ENCODE measurements at regions not wholly inside any gene's neighbourhood (a gene's known extent, or its start where the extent isn't known, plus 50 kb on each side); places are given as distances from the start of the nearest gene placed in this dataset.

DNA sequence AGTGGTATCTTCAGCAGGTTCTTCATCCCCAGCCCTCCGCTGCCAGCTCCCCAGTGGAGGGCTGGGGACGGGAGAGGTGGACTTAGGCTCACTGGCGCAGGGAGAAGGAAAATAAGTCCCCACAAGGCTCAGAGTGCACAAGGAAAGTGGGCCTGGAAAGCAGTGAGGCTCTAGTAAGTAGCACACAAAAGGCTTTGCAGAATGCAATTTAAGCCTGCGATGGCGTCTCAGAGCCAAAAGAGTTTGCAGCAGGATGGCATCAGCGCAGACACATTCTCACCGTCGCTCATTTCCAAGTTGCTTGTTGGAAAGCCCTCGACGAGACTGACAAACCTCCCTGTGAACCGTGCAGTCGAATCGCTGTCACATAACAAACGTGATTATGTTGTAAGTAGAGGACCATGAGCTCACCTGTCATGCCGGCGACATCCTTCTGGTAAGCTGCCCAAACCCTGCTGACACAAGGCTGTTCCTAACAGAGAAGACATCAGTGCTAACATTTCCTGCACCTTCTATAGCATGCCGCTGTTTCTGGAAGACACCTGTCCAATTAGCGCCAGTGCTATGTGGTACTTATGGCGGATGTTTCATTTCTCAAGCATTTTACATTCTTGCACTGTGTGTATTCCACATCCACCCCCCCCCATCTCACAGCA, 98.3 kb upstream of the NPVF start:
- TF ChIP-seq, protein P1, sequence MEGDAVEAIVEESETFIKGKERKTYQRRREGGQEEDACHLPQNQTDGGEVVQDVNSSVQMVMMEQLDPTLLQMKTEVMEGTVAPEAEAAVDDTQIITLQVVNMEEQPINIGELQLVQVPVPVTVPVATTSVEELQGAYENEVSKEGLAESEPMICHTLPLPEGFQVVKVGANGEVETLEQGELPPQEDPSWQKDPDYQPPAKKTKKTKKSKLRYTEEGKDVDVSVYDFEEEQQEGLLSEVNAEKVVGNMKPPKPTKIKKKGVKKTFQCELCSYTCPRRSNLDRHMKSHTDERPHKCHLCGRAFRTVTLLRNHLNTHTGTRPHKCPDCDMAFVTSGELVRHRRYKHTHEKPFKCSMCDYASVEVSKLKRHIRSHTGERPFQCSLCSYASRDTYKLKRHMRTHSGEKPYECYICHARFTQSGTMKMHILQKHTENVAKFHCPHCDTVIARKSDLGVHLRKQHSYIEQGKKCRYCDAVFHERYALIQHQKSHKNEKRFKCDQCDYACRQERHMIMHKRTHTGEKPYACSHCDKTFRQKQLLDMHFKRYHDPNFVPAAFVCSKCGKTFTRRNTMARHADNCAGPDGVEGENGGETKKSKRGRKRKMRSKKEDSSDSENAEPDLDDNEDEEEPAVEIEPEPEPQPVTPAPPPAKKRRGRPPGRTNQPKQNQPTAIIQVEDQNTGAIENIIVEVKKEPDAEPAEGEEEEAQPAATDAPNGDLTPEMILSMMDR (IDR thresholded peaks at IDR 0.05; ENCODE audit: control extremely low read depth, extremely low read depth, low read depth, missing control alignments) = no peak
- DNase-seq (ENCODE audit: extremely low spot score) = no peak
- CTCF ChIA-PET = interaction anchor here (1.1 kb wide), 1 partner anchor 11 kb away, joined by 4 read pairs; no protein-coding TSS in a partner anchor
- POLR2A ChIA-PET = no interaction called here

DNA sequence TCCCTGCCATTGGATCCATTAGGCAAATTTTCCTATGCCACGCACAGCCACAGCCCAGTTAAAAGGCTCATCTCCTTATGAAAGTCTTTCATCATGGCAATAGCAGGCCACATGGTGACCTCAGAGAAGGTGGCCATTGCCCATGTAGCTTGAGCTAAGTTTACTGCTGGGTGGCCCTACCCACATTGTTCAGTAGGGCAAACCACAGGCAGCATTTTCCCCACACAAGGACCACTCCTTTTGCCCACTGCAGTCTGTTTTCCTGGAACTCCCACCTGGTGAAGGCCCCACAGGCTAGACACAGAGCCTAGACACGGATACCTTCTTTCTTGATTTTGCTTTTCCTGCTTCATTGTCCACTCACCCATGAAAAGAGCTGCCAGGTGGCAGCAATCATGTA, 101.5 kb upstream of the NPVF start:
- POLR2A ChIA-PET = no interaction called here
- TF ChIP-seq, protein P1 (IDR thresholded peaks at IDR 0.05; ENCODE audit: control extremely low read depth, extremely low read depth, low read depth, missing control alignments) = no peak
- DNase-seq (ENCODE audit: extremely low spot score) = no peak
- CTCF ChIA-PET = no interaction called here

DNA sequence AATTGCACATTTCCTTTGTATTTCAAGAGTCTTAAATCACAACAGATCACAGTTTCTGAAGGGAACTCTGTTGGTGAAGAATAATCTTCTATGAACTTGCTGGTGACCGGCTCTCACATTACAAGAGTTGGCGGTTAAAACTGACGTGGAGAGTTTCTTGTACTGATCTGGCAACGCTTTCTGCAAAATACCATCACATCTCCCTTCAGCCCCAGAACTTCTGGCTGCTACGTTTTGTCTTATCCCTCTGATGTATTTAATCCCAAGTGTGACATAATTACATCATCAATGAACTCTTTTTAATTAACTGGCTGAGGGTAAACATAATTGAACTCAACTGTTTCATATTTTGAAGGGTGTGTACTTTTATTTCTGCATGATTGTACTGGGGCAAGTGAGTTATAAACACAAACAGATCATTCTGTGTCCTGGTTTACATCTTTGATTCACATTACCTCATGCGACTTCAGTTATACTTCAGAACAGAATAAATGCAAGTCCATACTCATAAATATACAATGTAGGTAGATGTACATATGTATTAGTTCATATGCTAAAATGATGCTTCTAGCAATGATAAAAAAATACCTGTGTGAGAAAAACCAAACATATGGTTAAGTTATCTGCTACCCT, 105.1 kb upstream of the NPVF start:
- POLR2A ChIA-PET = no interaction called here
- no peak for DNase-seq (ENCODE audit: extremely low spot score)

DNA sequence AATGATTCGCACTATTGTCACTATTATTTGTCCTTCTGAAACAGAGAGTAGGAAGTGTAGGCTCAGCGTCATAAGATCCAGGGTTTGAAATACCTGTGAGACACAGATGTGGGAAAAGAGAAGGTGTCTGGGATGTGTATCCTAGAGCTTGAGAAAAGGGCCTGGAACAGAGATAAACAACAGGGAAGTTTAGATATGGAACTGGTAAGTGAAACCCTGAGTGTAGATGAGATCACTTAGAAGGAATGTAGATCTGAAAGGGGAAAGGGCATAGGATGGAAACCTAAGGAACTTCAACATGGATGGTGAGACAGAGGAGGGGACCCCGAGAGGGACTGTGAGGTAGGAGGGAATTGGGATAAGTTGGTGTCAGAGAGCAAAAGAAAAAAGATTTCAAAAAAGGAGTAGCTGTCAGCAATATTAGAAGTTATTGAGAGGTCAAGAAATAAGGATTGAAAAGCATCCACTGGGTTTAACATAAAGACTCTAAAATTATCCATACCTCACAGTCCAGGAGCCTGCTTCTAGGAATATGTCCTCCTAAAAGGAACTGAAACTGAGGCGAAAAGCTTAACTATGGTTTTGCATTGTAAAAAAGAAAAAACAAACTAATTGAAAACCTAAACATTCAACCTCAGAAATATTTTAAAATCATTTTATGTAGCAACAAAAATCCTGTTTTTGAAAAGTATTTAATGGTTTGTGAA, 119.2 kb upstream of the NPVF start:
- ChIA-PET POLR2A (no interaction called here), CTCF (no interaction called here)
- TF ChIP-seq, protein P1 (IDR thresholded peaks at IDR 0.05; ENCODE audit: control extremely low read depth, extremely low read depth, low read depth, missing control alignments) = no peak

More for the DNA sequence above, 105.1 kb upstream of the NPVF start:
- TF ChIP-seq, protein P1 (IDR thresholded peaks at IDR 0.05; ENCODE audit: control extremely low read depth, extremely low read depth, low read depth, missing control alignments) = no peak
- CTCF ChIA-PET = no interaction called here

DNA sequence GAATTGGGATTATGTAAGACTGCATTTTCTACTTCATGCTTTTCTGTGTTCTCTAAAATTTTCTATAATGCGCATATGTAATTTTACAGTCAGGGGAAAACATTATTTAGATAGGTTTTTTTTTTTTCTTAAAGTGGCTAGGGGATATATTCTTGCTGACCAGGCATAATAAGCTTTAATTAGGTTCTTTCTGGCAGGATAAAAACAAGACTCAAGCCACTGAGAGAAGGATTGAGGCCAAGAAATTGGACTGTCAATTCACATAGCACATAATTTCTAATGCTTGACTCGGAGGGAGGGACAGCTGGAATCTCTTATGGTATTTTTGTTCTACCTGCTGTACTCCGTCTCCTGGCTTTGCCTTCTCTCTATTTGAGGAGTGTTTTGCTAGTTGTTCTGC, 119.8 kb upstream of the NPVF start:
- no peak for DNase-seq (ENCODE audit: extremely low spot score)
- ChIA-PET CTCF (no interaction called here), POLR2A (no interaction called here)
- TF ChIP-seq, protein P1 (IDR thresholded peaks at IDR 0.05; ENCODE audit: control extremely low read depth, extremely low read depth, low read depth, missing control alignments) = no peak

More for the DNA sequence above, 119.2 kb upstream of the NPVF start:
- no peak for DNase-seq (ENCODE audit: extremely low spot score)

DNA sequence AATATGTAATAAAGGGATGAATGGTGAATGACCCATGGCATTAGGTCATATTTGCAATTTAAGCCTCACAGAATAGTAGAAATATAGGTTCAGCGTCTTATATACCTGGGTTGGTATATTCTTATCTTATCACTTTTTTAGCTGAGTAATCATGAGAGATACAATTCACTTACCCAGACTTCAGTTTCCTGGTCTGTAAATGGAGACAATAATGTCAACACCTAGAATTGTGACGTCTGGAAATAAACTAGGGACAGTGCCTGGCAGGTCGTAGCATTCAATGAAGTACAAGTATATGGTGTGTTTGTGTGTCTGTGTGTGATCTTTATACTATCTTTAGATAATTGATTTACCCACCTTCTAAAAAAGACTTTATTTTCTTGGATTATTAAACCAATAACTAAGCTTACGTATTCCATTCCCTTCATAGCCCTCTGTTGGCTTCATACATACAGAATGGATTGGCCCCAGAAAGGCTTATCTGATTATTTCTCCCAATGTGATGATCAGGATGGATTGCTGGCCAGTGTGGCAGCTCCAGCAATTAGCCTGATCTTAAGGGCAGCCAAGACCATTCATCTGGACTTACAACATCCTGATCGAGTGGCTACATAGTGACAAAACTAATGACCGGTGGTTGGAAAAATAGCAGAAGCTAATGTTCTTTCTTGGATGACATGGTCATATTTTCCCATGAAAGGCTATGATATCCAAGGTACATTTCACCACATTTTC, 121.2 kb upstream of the NPVF start:
- DNase-seq (ENCODE audit: extremely low spot score) = no peak
- POLR2A ChIA-PET = no interaction called here
- CTCF ChIA-PET = interaction anchor here (0.5 kb wide), 1 partner anchor 245 kb away, joined by 3 read pairs; no protein-coding TSS in a partner anchor
- TF ChIP-seq, protein P1 (IDR thresholded peaks at IDR 0.05; ENCODE audit: control extremely low read depth, extremely low read depth, low read depth, missing control alignments) = no peak

Data from GM10248 (cell line).